OCI-LY7 (cell line): ENCODE measurements at regions not wholly inside any gene's neighbourhood (a gene's known extent, or its start where the extent isn't known, plus 50 kb on each side); places are given as distances from the start of the nearest gene placed in this dataset.

Source experiments
- CTCF ChIP-seq: fragments of 200-600 bp; sonication (generic); conservative IDR thresholded peaks from 2 replicates; pipeline ENCODE4 v1.5.1; 2014; ENCODE audit warnings: mild to moderate bottlenecking, antibody characterized with exemption, low read length, moderate library complexity, mixed read lengths
- EZH2phosphoT487 ChIP-seq: fragments of 200-600 bp; sonication (generic); IDR thresholded peaks from 2 replicates; pipeline ENCODE4 v1.6.1; 2018; ENCODE audit warnings: low read depth, borderline replicate concordance, mild to moderate bottlenecking, mixed run types, antibody characterized with exemption, low read length, moderate library complexity, mixed read lengths

GRCh38 chr11:67795746-67796145 is 121.3 kb upstream of the ALDH3B2 start:
- TF ChIP-seq CTCF = no peak
- no peak for TF ChIP-seq EZH2phosphoT487
